ENCODE measurements at regions not wholly inside any gene's neighbourhood (a gene's known extent, or its start where the extent isn't known, plus 50 kb on each side); places are given as distances from the start of the nearest gene placed in this dataset.

GRCh38 chr21:35940074-35940927 is 120.0 kb downstream of the SETD4 start:
- DNase-seq (peak; percentile 36), ATAC-seq (peak; percentile 98)

GRCh38 chr21:35938446-35938845 is 121.9 kb downstream of the SETD4 start:
- DNase-seq (no peak), ATAC-seq (no peak)
- intact Hi-C loops (cut with micrococcal nuclease), result no loop called here

More at GRCh38 chr21:35940074-35940927, 120.0 kb downstream of the SETD4 start:
- intact Hi-C loops (cut with micrococcal nuclease), result no loop called here

GRCh38 chr21:35933466-35933865 is 126.9 kb downstream of the SETD4 start:
- ATAC-seq (peak; percentile 71), DNase-seq (peak; percentile 49)
- intact Hi-C loops (cut with micrococcal nuclease), result no loop called here

GRCh38 chr21:35932232-35932911 is 128.0 kb downstream of the SETD4 start:
- DNase-seq (peak; percentile 69), ATAC-seq (peak; percentile 91)
- intact Hi-C loops (cut with micrococcal nuclease), result no loop called here

GRCh38 chr21:35929901-35930300 is 130.4 kb downstream of the SETD4 start:
- DNase-seq (no peak), ATAC-seq (no peak)
- intact Hi-C loops (cut with micrococcal nuclease), result no loop called here

- intact Hi-C loops (cut with micrococcal nuclease), result no loop called here
- no peak for ATAC-seq
- no peak for DNase-seq
Measured at GRCh38 chr21:35927262-35927661, 133.1 kb downstream of the SETD4 start.

GRCh38 chr21:35926003-35926740 is 134.2 kb downstream of the SETD4 start:
- DNase-seq (no peak), ATAC-seq (no peak)
- intact Hi-C loops (cut with micrococcal nuclease), result no loop called here

- ATAC-seq, result no peak
- intact Hi-C loops (cut with micrococcal nuclease), result no loop called here
- DNase-seq, result no peak
Measured at GRCh38 chr21:35925497-35925896, 134.8 kb downstream of the SETD4 start.

GRCh38 chr21:35924714-35925301 is 135.5 kb downstream of the SETD4 start:
- ATAC-seq (peak; percentile 67), DNase-seq (no peak)
- intact Hi-C loops (cut with micrococcal nuclease), result no loop called here

- ATAC-seq (no peak), DNase-seq (no peak)
- intact Hi-C loops (cut with micrococcal nuclease), result no loop called here
Measured at GRCh38 chr21:35923971-35924370, 136.4 kb downstream of the SETD4 start.

GRCh38 chr21:35922618-35923017 is 137.7 kb downstream of the SETD4 start:
- no peak for ATAC-seq
- intact Hi-C loops (cut with micrococcal nuclease), result no loop called here
- DNase-seq, result no peak

GRCh38 chr21:35921471-35921870 is 138.9 kb downstream of the SETD4 start:
- no peak for DNase-seq
- no peak for ATAC-seq
- intact Hi-C loops (cut with micrococcal nuclease), result no loop called here

GRCh38 chr21:35920436-35920835 is 139.9 kb downstream of the SETD4 start:
- ATAC-seq (no peak), DNase-seq (no peak)
- intact Hi-C loops (cut with micrococcal nuclease), result no loop called here

GRCh38 chr21:35915030-35915429 is 145.3 kb downstream of the SETD4 start:
- no peak for DNase-seq
- intact Hi-C loops (cut with micrococcal nuclease), result no loop called here
- no peak for ATAC-seq

GRCh38 chr21:35911412-35912191 is 148.7 kb downstream of the SETD4 start:
- intact Hi-C loops (cut with micrococcal nuclease), result no loop called here
- DNase-seq (no peak), ATAC-seq (peak; percentile 29)

- intact Hi-C loops (cut with micrococcal nuclease), result no loop called here
- ATAC-seq, result no peak
- no peak for DNase-seq
Measured at GRCh38 chr21:35909456-35910223, 150.7 kb downstream of the SETD4 start.

GRCh38 chr21:35908311-35909078 is 151.8 kb downstream of the SETD4 start:
- intact Hi-C loops (cut with micrococcal nuclease), result no loop called here
- DNase-seq (no peak), ATAC-seq (no peak)
